ENCODE measurements at regions not wholly inside any gene's neighbourhood (a gene's known extent, or its start where the extent isn't known, plus 50 kb on each side); places are given as distances from the start of the nearest gene placed in this dataset.

GRCh38 chr10:118482393-118483331 is 112.8 kb downstream of the PRLHR start:
- intact Hi-C loops (cut with DNase I), result no loop called here
- WGBS, 2 donors, result 75 to 79% methylated on average over 17 of the region's 17 CpGs
- H3K27ac ChIP-seq, result no peak overlapping the region
- H3K36me3 ChIP-seq, result no peaks in the 10 kb centered on the region
- TF ChIP-seq CTCF (IDR thresholded peaks at IDR 0.05), result no peak
- H3K27me3 ChIP-seq, result peaks cover 0 to 5% (median 0%) of the 10 kb centered on the region in 7 donors
- peaks cover 0 to 4% (median 0%) of the 10 kb centered on the region in 11 donors for H3K9me3 ChIP-seq
- no peak for ATAC-seq
- no peaks in the 10 kb centered on the region for H3K4me1 ChIP-seq
- DNase-seq, result no peak
- H3K4me3 ChIP-seq, result no peak overlapping the region

GRCh38 chr10:118481871-118482270 is 113.6 kb downstream of the PRLHR start:
- ATAC-seq (no peak), DNase-seq (no peak)
- H3K27ac ChIP-seq, result no peak overlapping the region
- intact Hi-C loops (cut with DNase I), result no loop called here
- peaks cover 0 to 4% (median 0%) of the 10 kb centered on the region in 11 donors for H3K9me3 ChIP-seq
- peaks cover 0 to 5% (median 0%) of the 10 kb centered on the region in 7 donors for H3K27me3 ChIP-seq
- H3K4me1 ChIP-seq, result no peaks in the 10 kb centered on the region
- no peak for TF ChIP-seq CTCF (IDR thresholded peaks at IDR 0.05)
- H3K36me3 ChIP-seq, result no peaks in the 10 kb centered on the region
- no peak overlapping the region for H3K4me3 ChIP-seq
- 79 to 80% methylated on average over 6 of the region's 6 CpGs for WGBS, 2 donors

- H3K27ac ChIP-seq, result no peak overlapping the region
- no peak for ATAC-seq
- intact Hi-C loops (cut with DNase I), result no loop called here
Observed at GRCh38 chr10:118475214-118475613, 120.2 kb downstream of the PRLHR start.

GRCh38 chr10:118474111-118474510 is 121.3 kb downstream of the PRLHR start:
- H3K4me3 ChIP-seq, result no peak overlapping the region
- H3K27me3 ChIP-seq, result peaks cover 0 to 22% (median 7%) of the 10 kb centered on the region in 7 donors
- H3K36me3 ChIP-seq, result no peaks in the 10 kb centered on the region
- DNase-seq, result no peak
- no peak for ATAC-seq
- H3K27ac ChIP-seq, result no peak overlapping the region
- intact Hi-C loops (cut with DNase I), result no loop called here
- 91 to 92% methylated on average over 6 of the region's 6 CpGs for whole genome bisulfite sequencing, 2 donors
- H3K4me1 ChIP-seq, result no peaks in the 10 kb centered on the region
- H3K9me3 ChIP-seq, result peaks cover 0 to 10% (median 0%) of the 10 kb centered on the region in 11 donors
- no peak for TF ChIP-seq CTCF (IDR thresholded peaks at IDR 0.05)

More at GRCh38 chr10:118475214-118475613, 120.2 kb downstream of the PRLHR start:
- Histone ChIP-seq H3K36me3 (no peaks in the 10 kb centered on the region), H3K9me3 (peaks cover 0 to 10% (median 0%) of the 10 kb centered on the region in 11 donors), H3K4me1 (no peaks in the 10 kb centered on the region), H3K27me3 (peaks cover 0 to 22% (median 5%) of the 10 kb centered on the region in 7 donors), H3K4me3 (no peak overlapping the region)
- TF ChIP-seq CTCF (IDR thresholded peaks at IDR 0.05), result no peak
- no peak for DNase-seq
- WGBS, 2 donors, result 72 to 75% methylated on average over 6 of the region's 6 CpGs

Data from heart right ventricle (tissue), 16 donors.